ENCODE measurements at regions not wholly inside any gene's neighbourhood (a gene's known extent, or its start where the extent isn't known, plus 50 kb on each side); places are given as distances from the start of the nearest gene placed in this dataset.

DNA sequence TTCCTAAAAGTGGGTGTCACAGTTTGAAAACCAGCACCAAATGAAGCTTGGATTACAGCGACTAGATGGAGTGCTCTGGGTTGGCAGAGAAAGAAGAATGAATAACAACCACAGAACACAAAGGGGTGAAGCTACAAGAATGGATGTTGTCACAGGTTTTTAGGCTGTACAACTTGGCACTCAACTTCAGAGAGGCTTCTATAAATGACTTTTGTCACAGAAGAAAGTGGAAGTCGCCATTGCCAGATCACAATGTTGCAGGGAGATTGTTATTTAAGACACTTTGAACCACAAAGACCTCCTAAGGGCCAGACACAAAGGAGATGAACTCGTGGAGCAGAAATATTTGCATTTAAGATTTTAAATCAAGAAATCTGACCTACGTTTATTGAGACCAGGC is 354.2 kb downstream of the CDH7 start:
- no peak for TF ChIP-seq EZH2phosphoT487 (conservative IDR thresholded peaks at IDR 0.05; ENCODE audit: low read length)
- TF ChIP-seq, protein P1, sequence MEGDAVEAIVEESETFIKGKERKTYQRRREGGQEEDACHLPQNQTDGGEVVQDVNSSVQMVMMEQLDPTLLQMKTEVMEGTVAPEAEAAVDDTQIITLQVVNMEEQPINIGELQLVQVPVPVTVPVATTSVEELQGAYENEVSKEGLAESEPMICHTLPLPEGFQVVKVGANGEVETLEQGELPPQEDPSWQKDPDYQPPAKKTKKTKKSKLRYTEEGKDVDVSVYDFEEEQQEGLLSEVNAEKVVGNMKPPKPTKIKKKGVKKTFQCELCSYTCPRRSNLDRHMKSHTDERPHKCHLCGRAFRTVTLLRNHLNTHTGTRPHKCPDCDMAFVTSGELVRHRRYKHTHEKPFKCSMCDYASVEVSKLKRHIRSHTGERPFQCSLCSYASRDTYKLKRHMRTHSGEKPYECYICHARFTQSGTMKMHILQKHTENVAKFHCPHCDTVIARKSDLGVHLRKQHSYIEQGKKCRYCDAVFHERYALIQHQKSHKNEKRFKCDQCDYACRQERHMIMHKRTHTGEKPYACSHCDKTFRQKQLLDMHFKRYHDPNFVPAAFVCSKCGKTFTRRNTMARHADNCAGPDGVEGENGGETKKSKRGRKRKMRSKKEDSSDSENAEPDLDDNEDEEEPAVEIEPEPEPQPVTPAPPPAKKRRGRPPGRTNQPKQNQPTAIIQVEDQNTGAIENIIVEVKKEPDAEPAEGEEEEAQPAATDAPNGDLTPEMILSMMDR (IDR thresholded peaks at IDR 0.05; ENCODE audit: insufficient read depth, low read length, poor library complexity, severe bottlenecking), result no peak
- Histone ChIP-seq H3K36me3 (ENCODE audit: low read length) (no peaks in the 10 kb centered on the region), H3K4me3 (ENCODE audit: insufficient read depth, low read length, poor library complexity, severe bottlenecking) (no peak overlapping the region), H3F3A (ENCODE audit: insufficient read depth) (no peaks in the 10 kb centered on the region), H3K9me2 (replicated peaks; ENCODE audit: insufficient read depth, low read length) (no peaks in the 10 kb centered on the region; the same call in 1 of the 2 replicates), H3K4me2 (ENCODE audit: low read depth, low read length, poor library complexity, severe bottlenecking) (no peak overlapping the region), H3K9ac (ENCODE audit: low read length) (no peak overlapping the region), H2AFZ (ENCODE audit: low read depth, low read length, severe bottlenecking) (no peak overlapping the region), H3K9me3 (ENCODE audit: insufficient read depth, low read length) (no peaks in the 10 kb centered on the region), H3K79me2 (ENCODE audit: insufficient read depth, low read length) (no peaks in the 10 kb centered on the region), H4K20me1 (ENCODE audit: low read depth, low read length) (no peaks in the 10 kb centered on the region), H3K27me3 (ENCODE audit: low read length) (no peaks in the 10 kb centered on the region), H3K27ac (ENCODE audit: low read depth, low read length) (no peak overlapping the region)

DNA sequence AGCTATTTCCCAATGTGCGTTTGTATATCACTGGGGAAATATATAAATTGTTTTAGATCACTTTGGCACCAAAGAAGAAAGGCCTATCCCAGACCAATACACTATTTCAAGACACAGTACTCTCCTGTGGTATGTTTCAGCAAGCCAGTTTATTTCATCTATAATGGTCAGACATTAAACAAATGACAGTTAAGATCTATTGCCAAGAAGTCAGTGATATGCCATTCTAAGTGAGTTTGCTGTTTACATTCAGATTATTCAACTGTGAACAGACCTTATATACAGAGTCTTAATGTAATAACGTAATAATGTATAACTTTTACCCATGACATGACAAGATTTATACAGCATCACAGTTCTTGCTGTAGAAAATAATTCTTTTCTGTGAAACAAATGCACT is 352.7 kb downstream of the CDH7 start:
- H2AFZ ChIP-seq (ENCODE audit: low read depth, low read length, severe bottlenecking), result no peak overlapping the region

DNA sequence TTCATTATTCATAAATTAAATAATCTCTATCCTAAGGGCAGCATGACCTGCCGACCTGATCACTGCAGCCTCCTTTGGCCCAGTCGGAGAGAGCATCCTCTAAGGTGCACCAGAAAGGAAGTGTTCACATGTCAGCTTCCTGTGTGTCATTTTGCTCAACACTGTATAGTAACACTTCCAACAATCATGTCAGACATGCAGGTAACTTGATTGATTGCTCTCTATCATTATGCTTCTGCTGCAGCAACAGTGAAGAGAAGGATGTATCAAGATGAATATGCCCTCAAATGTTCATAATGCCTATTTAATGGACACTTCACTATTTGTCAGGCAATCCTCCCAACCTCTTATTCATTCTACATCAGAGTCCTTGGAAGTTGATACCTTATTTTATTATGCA is 332.3 kb downstream of the CDH7 start:
- no peak for TF ChIP-seq EZH2phosphoT487 (conservative IDR thresholded peaks at IDR 0.05; ENCODE audit: low read length)
- TF ChIP-seq, protein P1 (IDR thresholded peaks at IDR 0.05; ENCODE audit: insufficient read depth, low read length, poor library complexity, severe bottlenecking), result no peak
- no peak overlapping the region for H2AFZ ChIP-seq (ENCODE audit: low read depth, low read length, severe bottlenecking)
- H3F3A ChIP-seq (ENCODE audit: insufficient read depth), result no peaks in the 10 kb centered on the region
- no peak overlapping the region for H3K27ac ChIP-seq (ENCODE audit: low read depth, low read length)
- H3K4me3 ChIP-seq (ENCODE audit: insufficient read depth, low read length, poor library complexity, severe bottlenecking), result no peak overlapping the region
- no peaks in the 10 kb centered on the region; the same call in 1 of the 2 replicates for H3K9me2 ChIP-seq (replicated peaks; ENCODE audit: insufficient read depth, low read length)
- H4K20me1 ChIP-seq (ENCODE audit: low read depth, low read length), result no peaks in the 10 kb centered on the region
- H3K79me2 ChIP-seq (ENCODE audit: insufficient read depth, low read length), result no peaks in the 10 kb centered on the region
- no peak overlapping the region for H3K4me2 ChIP-seq (ENCODE audit: low read depth, low read length, poor library complexity, severe bottlenecking)
- H3K9me3 ChIP-seq (ENCODE audit: insufficient read depth, low read length), result no peaks in the 10 kb centered on the region
- no peak overlapping the region for H3K9ac ChIP-seq (ENCODE audit: low read length)
- H3K36me3 ChIP-seq (ENCODE audit: low read length), result no peaks in the 10 kb centered on the region
- H3K27me3 ChIP-seq (ENCODE audit: low read length), result no peaks in the 10 kb centered on the region

More for the DNA sequence above, 352.7 kb downstream of the CDH7 start:
- no peak for TF ChIP-seq EZH2phosphoT487 (conservative IDR thresholded peaks at IDR 0.05; ENCODE audit: low read length)
- TF ChIP-seq, protein P1 (IDR thresholded peaks at IDR 0.05; ENCODE audit: insufficient read depth, low read length, poor library complexity, severe bottlenecking), result no peak
- H3K27ac ChIP-seq (ENCODE audit: low read depth, low read length), result no peak overlapping the region
- no peaks in the 10 kb centered on the region; the same call in 1 of the 2 replicates for H3K9me2 ChIP-seq (replicated peaks; ENCODE audit: insufficient read depth, low read length)
- no peaks in the 10 kb centered on the region for H3K9me3 ChIP-seq (ENCODE audit: insufficient read depth, low read length)
- H4K20me1 ChIP-seq (ENCODE audit: low read depth, low read length), result no peaks in the 10 kb centered on the region
- no peak overlapping the region for H3K9ac ChIP-seq (ENCODE audit: low read length)
- H3K4me2 ChIP-seq (ENCODE audit: low read depth, low read length, poor library complexity, severe bottlenecking), result no peak overlapping the region
- H3K36me3 ChIP-seq (ENCODE audit: low read length), result no peaks in the 10 kb centered on the region
- H3K4me3 ChIP-seq (ENCODE audit: insufficient read depth, low read length, poor library complexity, severe bottlenecking), result no peak overlapping the region
- H3K79me2 ChIP-seq (ENCODE audit: insufficient read depth, low read length), result no peaks in the 10 kb centered on the region
- H3F3A ChIP-seq (ENCODE audit: insufficient read depth), result no peaks in the 10 kb centered on the region
- H3K27me3 ChIP-seq (ENCODE audit: low read length), result no peaks in the 10 kb centered on the region
